ENCODE measurements at regions not wholly inside any gene's neighbourhood (a gene's known extent, or its start where the extent isn't known, plus 50 kb on each side); places are given as distances from the start of the nearest gene placed in this dataset.

DNA sequence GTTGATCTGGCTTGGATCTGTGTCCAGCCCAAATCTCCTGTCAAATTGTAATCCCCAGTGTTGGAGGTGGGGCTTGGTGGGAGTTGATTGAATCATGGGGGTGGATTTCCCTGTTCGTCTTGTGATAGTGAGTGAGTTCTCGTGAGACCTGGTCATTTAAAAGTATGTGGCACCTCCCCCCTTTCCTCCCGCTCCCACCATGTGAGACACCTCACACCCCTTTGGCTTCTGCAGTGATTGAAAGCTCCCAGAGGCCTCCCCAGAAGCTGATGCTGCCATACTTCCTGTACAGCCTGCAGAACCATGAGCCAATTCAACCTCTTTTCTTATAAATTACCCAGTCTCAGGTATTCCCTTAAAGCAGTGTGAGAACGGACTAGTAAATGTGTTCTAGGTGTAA lies 117.3 kb upstream of the PTCH1 start:
- TF ChIP-seq NR2C2 (CRISPR knock-in tag; IDR thresholded peaks at IDR 0.05; ENCODE audit: borderline replicate concordance) (no peak), ZNF678 (CRISPR knock-in tag; IDR thresholded peaks at IDR 0.05) (no peak), MXD4 (CRISPR knock-in tag; IDR thresholded peaks at IDR 0.05) (no peak), ADNP (CRISPR knock-in tag; IDR thresholded peaks at IDR 0.05) (no peak), EZH2 (conservative IDR thresholded peaks at IDR 0.05; ENCODE audit: low read depth, low read length) (no peak), NFE2L1 (CRISPR knock-in tag; IDR thresholded peaks at IDR 0.05; ENCODE audit: borderline replicate concordance) (no peak), RBAK (CRISPR knock-in tag; IDR thresholded peaks at IDR 0.05) (no peak), SP2 (CRISPR knock-in tag; IDR thresholded peaks at IDR 0.05) (no peak), MAFG (CRISPR knock-in tag; IDR thresholded peaks at IDR 0.05) (no peak)
- TF ChIP-seq, protein P1, sequence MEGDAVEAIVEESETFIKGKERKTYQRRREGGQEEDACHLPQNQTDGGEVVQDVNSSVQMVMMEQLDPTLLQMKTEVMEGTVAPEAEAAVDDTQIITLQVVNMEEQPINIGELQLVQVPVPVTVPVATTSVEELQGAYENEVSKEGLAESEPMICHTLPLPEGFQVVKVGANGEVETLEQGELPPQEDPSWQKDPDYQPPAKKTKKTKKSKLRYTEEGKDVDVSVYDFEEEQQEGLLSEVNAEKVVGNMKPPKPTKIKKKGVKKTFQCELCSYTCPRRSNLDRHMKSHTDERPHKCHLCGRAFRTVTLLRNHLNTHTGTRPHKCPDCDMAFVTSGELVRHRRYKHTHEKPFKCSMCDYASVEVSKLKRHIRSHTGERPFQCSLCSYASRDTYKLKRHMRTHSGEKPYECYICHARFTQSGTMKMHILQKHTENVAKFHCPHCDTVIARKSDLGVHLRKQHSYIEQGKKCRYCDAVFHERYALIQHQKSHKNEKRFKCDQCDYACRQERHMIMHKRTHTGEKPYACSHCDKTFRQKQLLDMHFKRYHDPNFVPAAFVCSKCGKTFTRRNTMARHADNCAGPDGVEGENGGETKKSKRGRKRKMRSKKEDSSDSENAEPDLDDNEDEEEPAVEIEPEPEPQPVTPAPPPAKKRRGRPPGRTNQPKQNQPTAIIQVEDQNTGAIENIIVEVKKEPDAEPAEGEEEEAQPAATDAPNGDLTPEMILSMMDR (CRISPR knock-in tag; IDR thresholded peaks at IDR 0.05) = no peak
- TF ChIP-seq, protein P2, sequence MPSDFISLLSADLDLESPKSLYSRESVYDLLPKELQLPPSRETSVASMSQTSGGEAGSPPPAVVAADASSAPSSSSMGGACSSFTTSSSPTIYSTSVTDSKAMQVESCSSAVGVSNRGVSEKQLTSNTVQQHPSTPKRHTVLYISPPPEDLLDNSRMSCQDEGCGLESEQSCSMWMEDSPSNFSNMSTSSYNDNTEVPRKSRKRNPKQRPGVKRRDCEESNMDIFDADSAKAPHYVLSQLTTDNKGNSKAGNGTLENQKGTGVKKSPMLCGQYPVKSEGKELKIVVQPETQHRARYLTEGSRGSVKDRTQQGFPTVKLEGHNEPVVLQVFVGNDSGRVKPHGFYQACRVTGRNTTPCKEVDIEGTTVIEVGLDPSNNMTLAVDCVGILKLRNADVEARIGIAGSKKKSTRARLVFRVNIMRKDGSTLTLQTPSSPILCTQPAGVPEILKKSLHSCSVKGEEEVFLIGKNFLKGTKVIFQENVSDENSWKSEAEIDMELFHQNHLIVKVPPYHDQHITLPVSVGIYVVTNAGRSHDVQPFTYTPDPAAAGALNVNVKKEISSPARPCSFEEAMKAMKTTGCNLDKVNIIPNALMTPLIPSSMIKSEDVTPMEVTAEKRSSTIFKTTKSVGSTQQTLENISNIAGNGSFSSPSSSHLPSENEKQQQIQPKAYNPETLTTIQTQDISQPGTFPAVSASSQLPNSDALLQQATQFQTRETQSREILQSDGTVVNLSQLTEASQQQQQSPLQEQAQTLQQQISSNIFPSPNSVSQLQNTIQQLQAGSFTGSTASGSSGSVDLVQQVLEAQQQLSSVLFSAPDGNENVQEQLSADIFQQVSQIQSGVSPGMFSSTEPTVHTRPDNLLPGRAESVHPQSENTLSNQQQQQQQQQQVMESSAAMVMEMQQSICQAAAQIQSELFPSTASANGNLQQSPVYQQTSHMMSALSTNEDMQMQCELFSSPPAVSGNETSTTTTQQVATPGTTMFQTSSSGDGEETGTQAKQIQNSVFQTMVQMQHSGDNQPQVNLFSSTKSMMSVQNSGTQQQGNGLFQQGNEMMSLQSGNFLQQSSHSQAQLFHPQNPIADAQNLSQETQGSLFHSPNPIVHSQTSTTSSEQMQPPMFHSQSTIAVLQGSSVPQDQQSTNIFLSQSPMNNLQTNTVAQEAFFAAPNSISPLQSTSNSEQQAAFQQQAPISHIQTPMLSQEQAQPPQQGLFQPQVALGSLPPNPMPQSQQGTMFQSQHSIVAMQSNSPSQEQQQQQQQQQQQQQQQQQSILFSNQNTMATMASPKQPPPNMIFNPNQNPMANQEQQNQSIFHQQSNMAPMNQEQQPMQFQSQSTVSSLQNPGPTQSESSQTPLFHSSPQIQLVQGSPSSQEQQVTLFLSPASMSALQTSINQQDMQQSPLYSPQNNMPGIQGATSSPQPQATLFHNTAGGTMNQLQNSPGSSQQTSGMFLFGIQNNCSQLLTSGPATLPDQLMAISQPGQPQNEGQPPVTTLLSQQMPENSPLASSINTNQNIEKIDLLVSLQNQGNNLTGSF (CRISPR knock-in tag; IDR thresholded peaks at IDR 0.05) = no peak
- TF ChIP-seq, protein P3, sequence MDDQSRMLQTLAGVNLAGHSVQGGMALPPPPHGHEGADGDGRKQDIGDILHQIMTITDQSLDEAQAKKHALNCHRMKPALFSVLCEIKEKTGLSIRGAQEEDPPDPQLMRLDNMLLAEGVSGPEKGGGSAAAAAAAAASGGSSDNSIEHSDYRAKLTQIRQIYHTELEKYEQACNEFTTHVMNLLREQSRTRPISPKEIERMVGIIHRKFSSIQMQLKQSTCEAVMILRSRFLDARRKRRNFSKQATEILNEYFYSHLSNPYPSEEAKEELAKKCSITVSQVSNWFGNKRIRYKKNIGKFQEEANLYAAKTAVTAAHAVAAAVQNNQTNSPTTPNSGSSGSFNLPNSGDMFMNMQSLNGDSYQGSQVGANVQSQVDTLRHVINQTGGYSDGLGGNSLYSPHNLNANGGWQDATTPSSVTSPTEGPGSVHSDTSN (CRISPR knock-in tag; IDR thresholded peaks at IDR 0.05; ENCODE audit: borderline replicate concordance) = no peak
- TF ChIP-seq, protein P4, sequence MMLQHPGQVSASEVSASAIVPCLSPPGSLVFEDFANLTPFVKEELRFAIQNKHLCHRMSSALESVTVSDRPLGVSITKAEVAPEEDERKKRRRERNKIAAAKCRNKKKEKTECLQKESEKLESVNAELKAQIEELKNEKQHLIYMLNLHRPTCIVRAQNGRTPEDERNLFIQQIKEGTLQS (CRISPR knock-in tag; IDR thresholded peaks at IDR 0.05) = no peak
- TF ChIP-seq, protein P5, sequence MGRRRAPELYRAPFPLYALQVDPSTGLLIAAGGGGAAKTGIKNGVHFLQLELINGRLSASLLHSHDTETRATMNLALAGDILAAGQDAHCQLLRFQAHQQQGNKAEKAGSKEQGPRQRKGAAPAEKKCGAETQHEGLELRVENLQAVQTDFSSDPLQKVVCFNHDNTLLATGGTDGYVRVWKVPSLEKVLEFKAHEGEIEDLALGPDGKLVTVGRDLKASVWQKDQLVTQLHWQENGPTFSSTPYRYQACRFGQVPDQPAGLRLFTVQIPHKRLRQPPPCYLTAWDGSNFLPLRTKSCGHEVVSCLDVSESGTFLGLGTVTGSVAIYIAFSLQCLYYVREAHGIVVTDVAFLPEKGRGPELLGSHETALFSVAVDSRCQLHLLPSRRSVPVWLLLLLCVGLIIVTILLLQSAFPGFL (CRISPR knock-in tag; IDR thresholded peaks at IDR 0.05) = no peak

All from HepG2 (cell line).